IMR-90 (cell line): ENCODE measurements at regions not wholly inside any gene's neighbourhood (a gene's known extent, or its start where the extent isn't known, plus 50 kb on each side); places are given as distances from the start of the nearest gene placed in this dataset.
"Not testable (repeated sequence)": the region's sequence is repeated elsewhere in the genome, so short reads cannot be mapped to it uniquely, and the experiment has no call there.

ENCODE experiments used
- ATAC-seq: fragments of 200-7000 bp; cut with Tn5 transposase; 2 replicates; pipeline ENCODE4 v1.9.1; 2020; ENCODE audit warnings: low read depth, mild to moderate bottlenecking, moderate library complexity
- BruUV-seq: library from RNA; stranded (reverse); fragments of 400-500 nt; replicated peaks from 2 replicates; lab custom pipeline; 2021; lab: Mats Ljungman, UMichigan
- CTCF ChIA-PET: fragments of 300-600 bp; formaldehyde crosslinking; extraction: SDS; loops from one replicate; lab custom pipeline; 2021; ENCODE audit warnings: antibody characterized with exemption; lab: Yijun Ruan, JAX
- POLR2A ChIA-PET: fragments of 300-600 bp; sonication (Branson Sonifier 250); formaldehyde crosslinking; loops from one replicate; lab custom pipeline; 2022; ENCODE audit warnings: antibody characterized with exemption; ENCODE audit not compliant: unreplicated experiment; lab: Charles Lee
- DNase-seq: peaks from one replicate; pipeline ENCODE4 v3.0.0; 2013
- H2AFZ ChIP-seq: replicated peaks from 2 replicates; pipeline ENCODE3; 2013; ENCODE audit warnings: low read length, mild to moderate bottlenecking; ENCODE audit not compliant: poor library complexity
- H2AK5ac ChIP-seq: 2 replicates; pipeline ENCODE4 v1.6.1; 2013; ENCODE audit warnings: low read depth, low read length, inconsistent platforms
- H2AK9ac ChIP-seq: replicated peaks from 2 replicates; pipeline ENCODE3; 2013; ENCODE audit warnings: mild to moderate bottlenecking, low read depth, low read length, moderate library complexity; ENCODE audit not compliant: poor library complexity
- H2BK120ac ChIP-seq: 2 replicates; pipeline ENCODE4 v1.6.1; 2013; ENCODE audit warnings: low read depth, low read length, inconsistent platforms
- H2BK15ac ChIP-seq: 3 replicates; pipeline ENCODE4 v1.6.1; 2013; ENCODE audit warnings: low read depth, low read length, inconsistent platforms
- H2BK20ac ChIP-seq: 2 replicates; pipeline ENCODE4 v1.6.1; 2013; ENCODE audit warnings: low read depth, mild to moderate bottlenecking, inconsistent platforms, low read length, moderate library complexity
- H2BK5ac ChIP-seq: 2 replicates; pipeline ENCODE4 v1.6.1; 2013; ENCODE audit warnings: mild to moderate bottlenecking, low read depth, low read length, inconsistent platforms; ENCODE audit not compliant: poor library complexity, severe bottlenecking
- H3K14ac ChIP-seq: replicated peaks from 2 replicates; pipeline ENCODE4 v1.6.1; 2013; ENCODE audit warnings: low read depth, low read length, inconsistent platforms
- H3K18ac ChIP-seq: 2 replicates; pipeline ENCODE4 v1.6.1; 2013; ENCODE audit warnings: low read depth, low read length, control low read depth
- H3K23ac ChIP-seq: 2 replicates; pipeline ENCODE4 v1.6.1; 2013; ENCODE audit warnings: low read depth, low read length, inconsistent platforms
- H3K27ac ChIP-seq: 2 replicates; pipeline ENCODE4 v1.5.1; 2013; ENCODE audit warnings: mild to moderate bottlenecking, control low read depth, low read length; ENCODE audit not compliant: insufficient read depth
- H3K27me3 ChIP-seq: 2 replicates; pipeline ENCODE4 v1.6.1; 2013; ENCODE audit warnings: low read length; ENCODE audit not compliant: control insufficient read depth, insufficient read depth
- H3K36me3 ChIP-seq: 2 replicates; pipeline ENCODE4 v1.6.1; 2013; ENCODE audit warnings: low read length, mixed read lengths; ENCODE audit not compliant: control insufficient read depth, insufficient read depth
- H3K4ac ChIP-seq: 2 replicates; pipeline ENCODE4 v1.6.1; 2013; ENCODE audit warnings: low read depth, low read length, inconsistent platforms
- H3K4me1 ChIP-seq: 2 replicates; pipeline ENCODE4 v1.6.1; 2013; ENCODE audit warnings: low read length, mixed read lengths; ENCODE audit not compliant: control insufficient read depth, insufficient read depth
- H3K4me2 ChIP-seq: 2 replicates; pipeline ENCODE4 v1.6.1; 2013; ENCODE audit warnings: low read depth, mild to moderate bottlenecking, control low read depth, low read length, moderate library complexity
- H3K4me3 ChIP-seq: 2 replicates; pipeline ENCODE4 v1.5.1; 2013; ENCODE audit warnings: low read depth, mild to moderate bottlenecking, control low read depth, low read length, moderate library complexity; ENCODE audit not compliant: insufficient read depth
- H3K56ac ChIP-seq: 2 replicates; pipeline ENCODE4 v1.6.1; 2013; ENCODE audit warnings: low read length, inconsistent platforms; ENCODE audit not compliant: insufficient read depth; ENCODE audit errors: extremely low read depth
- H3K79me1 ChIP-seq, 2 experiments: 2 replicates each; pipeline ENCODE4 v1.6.1; 2013; ENCODE audit warnings: low read length in 2 of 2, inconsistent platforms in 1 of 2, low read depth in 1 of 2
- H3K9ac ChIP-seq: 2 replicates; pipeline ENCODE4 v1.6.1; 2013; ENCODE audit warnings: low read depth, low read length, control low read depth
- H3K9me1 ChIP-seq: 2 replicates; pipeline ENCODE4 v1.6.1; 2013; ENCODE audit warnings: low read length, inconsistent platforms; ENCODE audit not compliant: insufficient read depth
- H3K9me3 ChIP-seq: 2 replicates; pipeline ENCODE4 v1.6.1; 2013; ENCODE audit warnings: low read length; ENCODE audit not compliant: control insufficient read depth, insufficient read depth
- H4K20me1 ChIP-seq: 2 replicates; pipeline ENCODE4 v1.6.1; 2013; ENCODE audit warnings: low read length, inconsistent platforms; ENCODE audit not compliant: insufficient read depth
- H4K5ac ChIP-seq: 2 replicates; pipeline ENCODE4 v1.6.1; 2013; ENCODE audit warnings: mild to moderate bottlenecking, low read depth, low read length, control low read depth
- H4K8ac ChIP-seq, 2 experiments: 2 replicates each; pipeline ENCODE4 v1.6.1; 2013; ENCODE audit warnings: low read depth in 2 of 2, low read length in 2 of 2, control low read depth in 1 of 2, inconsistent platforms in 1 of 2
- H4K91ac ChIP-seq: 2 replicates; pipeline ENCODE4 v1.6.1; 2013; ENCODE audit warnings: low read depth, low read length, inconsistent platforms; ENCODE audit not compliant: insufficient read depth
- WGBS, 2 experiments: methylation state at CpG; one replicate each; pipeline versions ENCODE4 v1.1.5 to v1.1.7; 2013; ENCODE audit warnings: missing lambda C conversion rate in 2 of 2; ENCODE audit not compliant: insufficient read length in 1 of 2; ENCODE audit errors: extremely low coverage in 2 of 2; 5-methylcytosine and 5-hydroxymethylcytosine counted together
- dilution Hi-C: fragments of 300-500 bp; cut with HindIII; formaldehyde crosslinking; loops from one replicate; pipeline ENCODE4 v1.14.3; 2018; ENCODE audit warnings: low sequenced_read_pairs; ENCODE audit not compliant: unreplicated experiment
- in situ Hi-C: fragments of 300-500 bp; cut with MboI; formaldehyde crosslinking; loops from 3 replicates; pipeline ENCODE4 v1.14.3; 2019; ENCODE audit warnings: low sequenced_read_pairs, inconsistent platforms, mixed read lengths
- intact Hi-C: fragments of 100-400 bp; cut with micrococcal nuclease; formaldehyde crosslinking; loops from 2 replicates; pipeline ENCODE4 v1.10.0; 2022

- H3K14ac ChIP-seq, H4K5ac ChIP-seq, dilution Hi-C loops, H3K27ac ChIP-seq, H3K4me3 ChIP-seq, H4K20me1 ChIP-seq, CTCF ChIA-PET, DNase-seq, intact Hi-C loops, H2BK120ac ChIP-seq, POLR2A ChIA-PET, H3K23ac ChIP-seq, H3K56ac ChIP-seq, H3K36me3 ChIP-seq, H4K8ac ChIP-seq, H3K4ac ChIP-seq, H4K91ac ChIP-seq, ATAC-seq, H2AFZ ChIP-seq, H2BK5ac ChIP-seq, H3K4me2 ChIP-seq, H3K9me3 ChIP-seq, H2BK15ac ChIP-seq, H2BK20ac ChIP-seq, H3K4me1 ChIP-seq, BruUV-seq, H2AK5ac ChIP-seq, H3K79me1 ChIP-seq, H3K9me1 ChIP-seq, H3K27me3 ChIP-seq, H2AK9ac ChIP-seq, H3K18ac ChIP-seq, H3K9ac ChIP-seq, in situ Hi-C loops: not testable (repeated sequence)
- WGBS, 2 experiments, result no CpG with 5 or more reads among the region's 1 CpG
Measured at GRCh38 chr4:82237142-82237541, 136.6 kb downstream of the HNRNPD start.
